T-helper 1 cell (primary cell): ENCODE measurements at regions not wholly inside any gene's neighbourhood (a gene's known extent, or its start where the extent isn't known, plus 50 kb on each side); places are given as distances from the start of the nearest gene placed in this dataset.
"Not testable (repeated sequence)": the region's sequence is repeated elsewhere in the genome, so short reads cannot be mapped to it uniquely, and the experiment has no call there.

ENCODE experiments used
- DNase-seq, 5 donors: peaks; one replicate each; pipeline ENCODE4 v3.0.0-alpha.2; 2012 to 2020

DNA sequence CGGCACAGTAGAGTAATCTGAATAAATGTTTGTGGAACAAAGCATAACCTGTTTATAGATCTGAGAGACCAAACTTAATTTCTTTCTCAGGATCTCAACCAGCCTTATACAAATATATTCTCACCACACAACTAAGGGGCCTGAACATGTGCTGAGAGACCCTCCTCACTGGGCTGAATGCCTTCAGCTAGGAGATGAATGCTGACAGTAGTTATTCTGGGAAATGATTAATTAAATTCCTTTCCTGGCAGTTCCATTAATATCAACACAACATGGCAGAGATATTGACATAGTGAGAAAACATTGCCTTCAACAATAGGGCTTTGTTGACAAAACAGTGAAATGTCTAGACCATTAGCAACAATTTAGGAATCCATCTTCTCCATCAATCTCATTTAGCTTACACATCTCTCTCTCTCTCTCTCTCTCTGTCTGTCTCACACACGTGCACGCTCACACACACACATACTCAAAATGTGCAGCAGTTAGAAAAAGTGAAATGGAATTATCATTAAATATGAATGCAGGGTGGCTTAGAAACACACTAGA, 780.8 kb upstream of the CDH8 start:
- DNase-seq, result no peak

DNA sequence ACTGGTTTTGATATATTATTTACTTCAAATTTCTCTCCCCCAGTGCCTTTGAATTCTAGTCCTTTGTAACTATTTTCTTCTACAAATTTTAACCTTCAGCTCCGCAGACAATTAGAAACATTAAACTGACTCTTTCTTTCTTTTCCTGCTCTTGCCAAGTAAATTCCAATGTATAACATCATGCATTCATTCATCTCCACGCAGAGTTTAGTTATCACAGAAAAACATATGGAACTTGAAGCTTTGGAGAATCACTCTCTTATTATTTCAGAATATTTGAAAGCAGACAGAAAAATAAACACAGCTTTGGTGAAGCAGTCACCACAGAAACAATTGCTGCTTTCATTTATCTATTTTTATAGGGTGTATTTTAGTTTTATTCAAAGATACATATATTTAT, 778.7 kb upstream of the CDH8 start:
- DNase-seq, result no peak

DNA sequence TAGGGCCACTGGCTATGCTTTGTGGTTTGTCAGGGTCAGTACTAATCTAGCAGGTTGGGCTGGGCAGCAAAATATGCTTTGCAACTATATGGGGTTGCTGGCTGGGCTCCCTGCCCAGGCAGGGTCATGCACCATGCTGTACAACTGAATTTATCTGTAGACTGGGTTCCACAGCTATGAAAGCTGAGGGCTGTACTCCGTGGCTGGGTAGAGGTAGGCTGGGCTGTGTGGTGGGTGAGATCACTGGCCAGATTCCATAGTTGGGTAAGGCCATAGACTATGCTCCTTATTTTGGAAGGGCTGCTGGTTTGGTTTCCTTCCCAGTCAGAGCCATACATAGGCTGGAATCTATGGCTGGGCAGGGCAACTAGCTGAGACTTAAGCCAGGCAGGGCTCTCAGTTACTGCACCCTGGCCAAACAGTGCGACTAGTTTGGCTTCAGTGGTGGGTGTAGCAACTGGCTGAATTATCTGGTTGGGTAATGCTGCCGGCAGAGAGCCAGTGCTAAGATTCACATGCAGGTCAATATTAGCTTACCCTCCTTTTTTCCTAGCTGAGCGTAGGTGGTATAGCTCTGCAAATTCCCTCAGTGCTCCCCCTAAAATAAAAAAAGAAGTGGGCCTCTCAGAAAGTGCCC, 769.1 kb upstream of the CDH8 start:
- no peak for DNase-seq

DNA sequence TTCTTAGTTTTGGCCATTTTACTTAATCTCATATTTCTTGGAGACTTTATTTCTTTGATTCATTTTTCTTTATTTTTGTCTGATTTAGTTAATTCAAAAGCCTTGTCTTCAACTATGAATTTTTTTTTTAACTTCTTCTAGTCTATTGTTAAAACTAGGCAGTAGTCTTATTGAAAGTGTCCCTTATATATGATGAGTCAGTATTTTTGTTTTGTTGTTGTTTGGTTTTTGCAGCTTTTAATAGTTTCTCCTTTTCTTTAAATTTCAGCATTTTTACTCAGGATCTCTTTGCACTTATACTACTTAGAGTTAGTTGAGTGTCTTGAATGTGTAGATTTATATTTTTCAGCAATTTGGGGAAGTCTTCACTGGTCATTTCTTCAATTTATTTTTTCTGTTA, 758.5 kb upstream of the CDH8 start:
- DNase-seq, result no peak

DNA sequence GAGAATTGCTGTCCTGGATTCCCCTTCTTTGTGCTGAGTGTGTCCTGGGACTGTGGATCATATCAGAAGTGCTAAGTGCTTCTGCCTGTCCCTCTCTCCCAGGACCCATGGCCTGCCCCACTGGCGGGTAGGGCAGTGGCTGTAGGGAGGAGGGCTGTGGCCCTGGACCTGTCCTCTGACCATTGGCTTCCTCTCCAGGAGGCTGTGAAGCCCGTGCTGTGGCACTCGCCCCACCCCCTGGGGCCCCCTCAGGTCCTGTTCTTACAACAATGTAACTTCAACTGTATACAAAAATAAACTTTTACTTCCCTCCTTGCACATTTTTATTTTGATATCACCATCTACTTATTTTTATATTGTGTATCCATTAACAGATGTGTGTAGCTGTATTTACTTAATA, 743.8 kb upstream of the CDH8 start:
- not testable (repeated sequence) for DNase-seq

DNA sequence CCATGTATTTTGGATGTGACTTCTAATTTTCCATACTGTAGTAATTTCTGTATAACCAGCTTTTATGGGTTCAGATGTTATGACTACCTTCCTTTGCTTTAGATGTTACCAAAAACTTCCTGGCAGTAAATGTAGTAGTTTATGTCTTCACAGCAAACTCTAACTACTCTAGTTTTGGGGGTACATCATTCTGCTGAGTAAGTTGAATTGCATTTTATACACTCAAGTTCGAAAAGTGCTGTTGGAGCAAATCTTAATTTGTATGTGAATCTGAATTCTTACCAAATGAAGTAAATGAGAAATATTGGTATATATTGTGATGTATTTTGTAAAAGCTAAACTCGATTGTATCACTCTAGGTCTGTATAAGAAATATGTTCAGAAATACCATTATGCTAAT, 728.3 kb upstream of the CDH8 start:
- DNase-seq, result no peak

DNA sequence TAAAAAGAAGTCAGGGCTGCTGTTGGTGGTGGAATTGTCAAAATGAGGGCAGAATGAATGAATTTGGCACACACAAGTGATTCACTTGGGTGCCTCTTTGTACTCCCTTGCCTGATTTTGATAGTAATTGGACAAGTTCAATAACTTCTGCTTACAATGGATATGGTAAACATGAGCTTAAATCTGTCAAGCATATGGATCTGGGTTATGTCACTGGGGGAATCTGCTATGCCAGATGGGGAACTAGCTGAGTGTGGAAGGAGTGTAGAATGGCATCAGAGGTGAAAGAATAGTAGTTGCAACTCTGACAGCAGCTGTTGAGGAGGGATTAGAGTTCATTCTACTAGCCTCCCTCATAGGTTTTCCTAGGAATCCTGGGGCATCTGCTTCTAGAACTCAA, 724.2 kb upstream of the CDH8 start:
- no peak for DNase-seq

DNA sequence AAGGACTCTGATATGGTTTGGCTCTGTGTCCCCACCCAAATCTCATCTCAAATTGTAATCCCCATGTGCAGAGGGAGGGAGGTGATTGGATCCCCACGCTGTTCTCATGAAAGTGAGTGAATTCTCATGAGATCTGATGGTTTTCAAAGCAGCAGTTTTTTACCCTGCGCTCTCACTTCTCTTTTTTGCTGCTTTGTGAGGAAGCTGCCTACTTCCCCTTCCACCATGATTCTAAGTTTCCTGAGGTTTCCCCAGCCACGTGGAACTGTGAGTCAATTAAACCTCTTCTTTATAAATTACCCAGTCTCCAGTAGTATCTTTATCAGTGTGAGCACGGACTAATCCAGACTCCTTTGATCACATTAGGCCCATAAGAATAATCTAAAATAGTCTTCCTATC, 719.7 kb upstream of the CDH8 start:
- no peak for DNase-seq

DNA sequence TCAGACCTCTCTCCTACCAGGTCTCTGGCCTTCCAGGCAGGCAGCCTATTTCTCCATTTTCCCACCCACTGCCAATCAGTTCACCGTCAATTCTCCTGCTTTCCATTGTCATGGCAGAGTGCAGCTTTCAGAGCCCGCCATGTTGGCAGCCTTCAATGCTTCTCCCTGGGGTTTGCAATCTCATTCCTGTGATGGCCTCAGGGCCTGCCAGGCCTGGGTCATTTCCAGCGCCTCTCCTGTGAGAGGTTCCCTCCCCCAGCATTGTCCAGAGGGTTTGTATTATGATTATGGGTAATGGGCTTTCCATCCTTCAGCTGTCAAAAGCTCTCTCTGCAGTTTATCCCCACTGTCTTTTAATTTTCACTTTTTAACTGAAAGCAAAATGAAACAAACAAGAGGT, 716.6 kb upstream of the CDH8 start:
- DNase-seq, result no peak

DNA sequence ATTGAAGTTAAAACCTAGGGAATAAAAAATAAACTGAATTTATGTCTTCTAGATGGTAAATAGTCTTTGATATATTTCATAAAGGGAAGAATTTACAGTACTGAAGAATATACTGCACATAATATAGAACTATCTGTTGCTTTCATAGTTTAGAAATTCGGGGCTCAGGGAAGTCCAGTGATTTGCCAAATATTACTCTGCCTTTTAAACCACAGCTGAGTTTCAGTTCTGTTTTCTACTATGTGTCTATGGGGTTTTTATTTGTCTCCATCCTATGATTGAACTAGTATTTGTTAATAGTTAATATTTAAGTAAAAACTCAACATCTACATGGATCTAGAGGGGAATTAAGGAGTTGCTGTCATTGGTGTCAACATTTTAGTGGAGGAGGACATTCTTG, 715.0 kb upstream of the CDH8 start:
- no peak for DNase-seq

DNA sequence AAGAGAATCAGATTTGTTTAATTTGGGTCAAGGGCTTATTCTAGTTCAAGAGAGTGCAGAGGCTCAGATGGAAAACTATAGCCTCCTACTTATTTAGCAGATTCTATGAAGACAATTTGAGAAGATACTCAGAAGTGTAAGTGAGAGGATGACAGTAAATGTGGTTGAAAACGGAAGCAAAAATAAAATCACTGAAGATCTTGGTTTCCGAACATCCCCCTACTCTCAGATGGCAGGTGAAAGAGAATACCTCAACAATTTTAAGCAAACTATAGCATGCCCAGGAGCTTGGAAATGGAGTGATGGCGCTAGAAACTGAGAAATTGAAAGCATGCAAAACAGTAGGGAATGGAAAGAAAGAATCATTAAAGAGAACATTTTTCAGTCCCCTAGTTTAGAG, 705.5 kb upstream of the CDH8 start:
- DNase-seq, result no peak

DNA sequence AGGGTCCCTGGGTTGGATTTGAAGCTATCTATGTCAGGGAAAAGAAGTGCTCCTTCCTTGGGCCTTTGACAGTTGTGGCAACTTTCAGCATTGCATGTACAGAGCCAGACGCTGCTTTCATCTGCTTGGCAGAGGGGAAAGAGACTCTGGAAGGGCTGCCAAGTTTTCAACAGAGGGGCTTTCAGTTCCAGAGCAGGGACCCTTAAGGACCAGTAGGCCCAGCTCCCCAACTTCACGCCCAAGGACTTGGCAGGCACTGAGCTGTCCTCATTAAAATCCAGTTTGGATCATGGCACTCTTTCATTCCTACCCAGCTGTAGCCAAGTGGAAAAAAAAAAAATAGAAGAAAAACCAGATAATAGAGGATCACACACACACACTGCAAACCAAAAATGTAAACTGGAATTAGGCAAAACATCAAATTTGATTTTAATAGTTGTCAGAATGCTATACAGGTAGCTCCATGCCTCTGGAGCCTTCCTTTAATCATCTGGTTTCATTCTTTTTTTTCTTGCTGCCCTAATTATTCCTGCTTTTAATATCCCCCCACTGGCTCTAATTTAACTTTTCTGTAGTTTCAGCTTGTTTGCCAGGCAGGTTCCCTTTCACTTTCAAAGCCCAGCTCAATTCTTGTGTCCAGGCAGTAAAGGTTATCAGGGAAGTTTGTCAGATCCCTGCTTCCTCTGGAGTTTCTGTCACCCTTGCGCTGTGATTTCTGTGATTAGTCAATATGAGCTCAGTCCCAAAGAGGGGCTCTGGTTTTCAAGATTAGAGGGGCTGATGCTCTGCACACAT, 702.6 kb upstream of the CDH8 start:
- DNase-seq, result no peak

DNA sequence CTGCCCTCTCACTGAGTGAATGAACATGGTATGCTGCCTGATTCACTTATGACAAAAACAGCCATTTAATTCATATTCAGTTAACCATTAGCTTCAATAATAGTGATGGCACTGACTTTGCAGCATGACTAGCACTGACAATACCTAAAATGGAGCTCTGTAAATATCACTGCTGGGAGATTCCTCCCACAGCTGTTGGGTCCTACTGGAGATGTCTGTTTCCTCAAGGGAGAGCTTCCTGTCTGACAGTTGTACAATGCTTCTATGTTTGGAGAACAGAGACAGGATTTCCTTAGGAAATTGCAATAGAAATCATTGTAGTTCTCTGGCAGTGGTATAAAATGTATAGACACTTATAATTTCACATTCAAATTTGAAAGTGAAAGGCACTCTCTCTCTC, 695.9 kb upstream of the CDH8 start:
- DNase-seq, result no peak

DNA sequence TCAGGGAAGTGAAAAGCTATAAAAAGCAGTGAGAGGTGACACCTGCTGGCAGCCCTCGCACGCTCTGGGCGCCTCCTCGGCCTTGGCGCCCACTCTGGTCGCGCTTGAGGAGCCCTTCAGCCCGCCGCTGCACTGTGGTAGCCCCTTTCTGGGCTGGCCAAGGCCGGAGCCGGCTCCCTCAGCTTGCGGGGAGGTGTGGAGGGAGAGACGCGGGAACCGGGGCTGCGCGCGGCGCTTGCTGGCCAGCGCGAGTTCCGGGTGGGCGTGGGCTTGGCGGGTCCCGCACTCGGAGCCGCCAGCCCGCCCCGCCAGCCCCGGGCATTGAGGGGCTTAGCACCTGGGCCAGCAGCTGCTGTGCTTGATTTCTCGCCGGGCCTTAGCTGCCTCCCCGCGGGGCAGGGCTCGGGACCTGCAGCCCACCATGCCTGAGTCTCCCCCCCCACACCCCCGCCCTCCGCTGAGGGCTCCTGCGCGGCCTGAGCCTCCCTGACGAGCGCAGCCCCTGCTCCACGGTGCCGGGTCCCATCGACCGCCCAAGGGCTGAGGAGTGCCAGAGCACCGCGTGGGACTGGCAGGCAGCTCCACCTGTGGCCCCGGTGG, 688.5 kb upstream of the CDH8 start:
- DNase-seq, result peak in 1 of 5 donors; percentile 1

DNA sequence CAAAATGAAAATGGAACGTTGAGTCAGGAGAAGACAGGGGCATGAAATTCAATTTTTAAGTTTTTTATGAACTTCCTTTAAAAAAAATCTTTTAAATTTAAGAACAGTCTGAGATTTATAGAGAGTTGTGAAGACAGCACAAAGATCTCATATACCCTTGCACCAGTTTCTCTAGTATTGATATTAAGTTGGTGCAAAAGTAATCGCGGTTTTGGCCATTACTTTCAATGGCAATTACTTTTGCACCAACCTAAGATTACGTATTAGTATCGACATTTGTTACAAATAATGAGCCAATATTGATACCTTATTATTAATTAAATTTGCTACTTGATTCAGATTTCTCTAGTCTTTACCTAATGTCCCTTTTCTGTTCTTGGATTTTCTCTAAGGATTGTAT, 684.4 kb upstream of the CDH8 start:
- no peak for DNase-seq

DNA sequence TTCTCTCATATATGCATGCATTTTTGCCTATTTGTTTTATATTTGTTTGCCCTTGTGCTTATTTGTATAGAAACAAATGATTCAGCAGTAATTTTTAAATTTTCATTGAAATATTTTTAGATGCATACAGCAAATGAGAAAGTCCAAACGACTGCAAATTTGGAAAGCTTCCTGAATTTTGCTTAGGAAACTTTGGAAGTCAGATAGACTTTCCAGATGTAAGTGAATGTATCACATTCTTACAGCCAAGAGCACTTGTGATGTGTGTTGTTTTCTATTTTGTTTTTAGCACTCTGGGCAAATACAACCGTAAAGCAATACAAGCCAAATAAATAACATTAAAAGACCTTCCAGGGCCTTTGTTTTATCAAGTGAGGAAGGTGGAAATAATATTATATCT, 680.8 kb upstream of the CDH8 start:
- no peak for DNase-seq

DNA sequence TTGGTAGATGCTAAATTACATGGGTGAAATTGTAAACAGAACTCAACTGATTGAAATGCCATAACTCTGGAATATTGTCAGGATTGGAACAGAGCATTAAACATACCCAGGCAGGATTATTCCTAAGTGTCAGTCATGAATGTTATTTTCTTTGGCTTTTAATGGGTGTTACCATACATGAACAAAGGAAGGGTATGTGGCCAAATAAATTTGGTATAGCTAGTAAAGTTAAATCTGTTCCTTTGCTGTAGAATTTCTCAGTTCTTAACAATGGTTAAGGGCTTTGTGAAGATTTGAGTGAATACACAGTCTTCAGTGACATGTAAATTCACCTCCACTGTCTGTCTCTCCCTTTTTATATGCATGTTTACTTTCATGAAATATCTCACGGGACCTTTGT, 679.5 kb upstream of the CDH8 start:
- DNase-seq, result no peak

DNA sequence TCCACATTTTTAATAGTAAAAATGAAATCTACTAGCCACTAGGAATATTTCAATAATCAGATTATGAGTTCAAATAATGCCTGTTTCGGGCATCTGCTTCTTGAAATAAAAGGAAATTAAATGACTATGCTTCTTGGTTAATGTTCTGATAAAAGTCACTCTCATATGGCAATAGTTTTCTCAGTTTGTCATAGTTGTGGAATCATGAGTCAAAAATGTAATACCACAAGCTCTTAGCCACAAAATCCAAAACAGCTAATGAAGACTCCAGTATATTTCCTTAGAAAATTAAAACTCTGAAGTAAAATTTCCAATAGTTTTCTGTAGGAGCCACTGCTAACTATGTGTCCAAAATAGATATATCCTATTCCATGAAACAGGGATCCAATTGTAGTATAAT, 676.3 kb upstream of the CDH8 start:
- DNase-seq, result no peak

DNA sequence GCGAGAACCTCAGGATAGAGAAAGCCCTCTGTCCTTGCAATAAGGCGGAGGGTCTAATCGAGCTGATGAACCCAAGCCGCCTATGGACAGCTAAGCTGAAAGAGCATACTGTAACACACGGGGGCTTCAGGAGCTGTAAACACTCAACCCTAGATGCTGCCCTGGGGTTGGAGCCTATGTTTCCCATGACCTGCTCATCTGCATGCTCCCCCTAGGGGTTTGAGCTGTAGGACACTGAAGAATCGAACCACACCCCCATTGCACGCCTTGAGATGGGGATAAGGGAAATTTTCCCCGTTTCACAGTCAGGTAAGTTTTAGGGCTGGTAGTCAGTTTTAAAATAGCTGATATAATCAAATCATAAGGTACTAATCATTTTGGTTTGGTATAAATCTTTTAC, 675.6 kb upstream of the CDH8 start:
- DNase-seq, result no peak

DNA sequence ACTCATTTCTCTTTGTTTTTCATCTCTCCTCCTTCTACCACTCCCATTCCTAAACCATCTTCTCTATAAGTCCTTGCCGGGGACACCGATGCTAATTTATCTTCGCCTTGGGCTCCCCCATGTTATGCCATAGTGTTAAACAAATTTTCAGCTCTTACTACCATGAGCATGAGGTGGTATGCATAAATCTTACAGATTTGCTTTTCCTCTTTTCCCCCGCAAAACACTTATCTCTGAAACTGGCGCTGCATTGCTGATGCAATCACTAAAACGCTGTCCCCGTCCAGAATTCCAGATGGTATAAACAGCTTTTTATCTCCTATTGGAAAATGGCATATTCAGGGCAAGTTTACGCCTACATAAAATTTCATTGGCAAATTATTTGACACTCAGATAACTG, 673.6 kb upstream of the CDH8 start:
- no peak for DNase-seq

DNA sequence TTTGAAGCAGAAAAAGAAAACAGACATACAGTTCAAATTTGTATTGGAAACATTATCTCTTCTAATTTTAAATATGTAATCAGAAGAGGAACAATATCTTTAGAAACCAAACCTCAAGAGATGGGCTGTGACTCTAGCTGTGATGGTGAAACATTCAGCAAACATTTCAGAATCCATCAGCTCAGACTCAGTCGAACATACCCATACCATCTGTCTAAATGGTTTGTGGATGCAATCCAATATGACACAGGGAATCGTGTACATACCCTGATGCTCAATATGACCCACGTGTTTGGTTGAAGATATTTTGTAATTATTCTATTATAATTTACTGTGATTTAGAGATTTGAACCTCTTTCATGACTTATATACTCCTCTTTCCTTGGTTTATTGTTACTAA, 665.2 kb upstream of the CDH8 start:
- no peak for DNase-seq

DNA sequence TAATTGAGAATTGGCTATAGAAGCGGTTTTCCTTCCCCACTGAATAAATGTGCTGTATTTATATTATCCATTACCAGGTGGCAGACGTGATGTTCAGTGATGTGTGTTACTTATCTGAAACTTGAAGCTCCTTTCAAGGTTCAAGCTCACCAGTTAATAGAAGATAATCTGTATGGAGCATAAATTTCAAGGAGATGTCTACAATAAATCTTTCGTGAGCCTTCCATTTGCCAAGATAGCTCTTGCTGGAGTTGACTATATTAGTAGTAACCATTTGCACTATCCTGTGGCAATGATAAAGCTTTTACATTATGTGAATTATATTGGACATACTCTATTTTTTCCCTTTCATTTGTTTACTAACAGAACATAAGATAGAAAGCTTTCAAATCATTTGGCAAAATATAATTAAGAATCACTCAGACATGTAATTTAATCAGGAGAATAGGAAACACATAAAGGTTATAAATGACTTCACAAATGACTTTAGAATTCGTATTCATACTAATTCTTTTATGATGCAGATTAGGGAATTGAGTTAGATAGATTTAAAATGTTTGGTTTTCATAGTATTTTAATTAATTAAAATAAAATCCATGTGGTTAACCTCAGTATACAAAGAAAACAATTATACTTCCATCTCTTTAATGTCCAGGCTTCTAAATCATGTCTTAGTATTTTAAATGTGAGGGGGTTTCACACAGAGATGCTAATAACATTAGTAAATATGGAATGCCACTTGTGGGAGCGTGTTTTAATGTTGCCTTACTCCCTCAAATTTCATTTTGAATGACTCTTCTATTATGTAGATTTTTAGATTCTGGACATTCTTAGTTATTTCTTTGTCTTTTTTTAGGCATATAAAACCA, 664.4 kb upstream of the CDH8 start:
- no peak for DNase-seq

DNA sequence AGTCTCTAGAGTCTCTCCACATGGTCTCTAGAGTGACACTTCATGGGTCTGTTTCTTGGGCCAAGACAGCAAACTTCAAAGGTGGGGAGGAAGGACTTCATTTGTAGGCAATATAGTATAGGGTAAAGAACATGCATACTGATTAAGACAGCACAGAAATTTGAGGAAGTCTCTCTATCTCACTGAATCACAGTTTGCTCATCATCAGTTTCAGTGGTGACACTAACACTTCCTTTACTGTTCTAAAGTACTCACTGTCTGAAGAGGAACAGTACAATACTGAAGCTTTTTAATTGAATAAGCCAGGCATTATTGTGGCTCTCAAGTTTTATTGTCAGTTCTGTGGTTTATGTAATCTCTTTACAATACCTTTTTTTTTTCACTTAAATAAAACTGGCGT, 656.4 kb upstream of the CDH8 start:
- DNase-seq, result no peak
